Liver (tissue), 8 donors: ENCODE measurements at regions not wholly inside any gene's neighbourhood (a gene's known extent, or its start where the extent isn't known, plus 50 kb on each side); places are given as distances from the start of the nearest gene placed in this dataset.

ENCODE experiments used
- DNase-seq: peaks from one replicate; pipeline ENCODE4 v3.0.0-alpha.2; 2017; ENCODE audit warnings: low spot score
- H3K27ac ChIP-seq, 2 donors: one replicate each; pipeline ENCODE4 v1.7.0; 2013; ENCODE audit warnings: inconsistent platforms in 2 of 2, low read length in 2 of 2, control low read depth in 1 of 2, low read depth in 1 of 2, mild to moderate bottlenecking in 1 of 2
- H3K27me3 ChIP-seq, 4 donors: one replicate each; pipeline versions ENCODE4 v1.6.1 to v1.7.0; 2013; ENCODE audit warnings: low read length in 3 of 4, inconsistent platforms in 1 of 4, mild to moderate bottlenecking in 1 of 4, moderate library complexity in 1 of 4; ENCODE audit not compliant: control insufficient read depth in 4 of 4, insufficient read depth in 4 of 4
- H3K36me3 ChIP-seq, 4 donors: one replicate each; pipeline versions ENCODE4 v1.6.1 to v1.7.0; 2013; ENCODE audit warnings: low read length in 3 of 4, mild to moderate bottlenecking in 3 of 4, low read depth in 1 of 4, moderate library complexity in 1 of 4; ENCODE audit not compliant: control insufficient read depth in 4 of 4, insufficient read depth in 3 of 4
- H3K4me1 ChIP-seq, 4 donors: one replicate each; pipeline versions ENCODE4 v1.6.1 to v1.7.0; 2013; ENCODE audit warnings: low read length in 3 of 4, mild to moderate bottlenecking in 3 of 4, moderate library complexity in 1 of 4; ENCODE audit not compliant: control insufficient read depth in 4 of 4, insufficient read depth in 4 of 4
- H3K4me3 ChIP-seq, 3 donors: one replicate each; pipeline versions ENCODE4 v1.6.1 to v1.7.0; 2013; ENCODE audit warnings: low read length in 3 of 3, control low read depth in 1 of 3, low read depth in 1 of 3, mild to moderate bottlenecking in 1 of 3
- H3K9ac ChIP-seq, 2 donors: one replicate each; pipeline ENCODE4 v1.7.0; 2013; ENCODE audit warnings: low read length in 2 of 2, mild to moderate bottlenecking in 2 of 2, moderate library complexity in 2 of 2, control low read depth in 1 of 2, low read depth in 1 of 2
- H3K9me3 ChIP-seq, 4 donors: one replicate each; pipeline versions ENCODE4 v1.6.1 to v1.7.0; 2013; ENCODE audit warnings: low read length in 3 of 4; ENCODE audit not compliant: control insufficient read depth in 4 of 4
- ATF3 ChIP-seq: IDR thresholded peaks from 2 replicates; pipeline ENCODE4 v1.6.1; 2016; ENCODE audit warnings: antibody characterized with exemption
- CTCF ChIP-seq: fragments of 150-350 bp; IDR thresholded peaks from 2 replicates; pipeline ENCODE4 v1.5.1; 2017; ENCODE audit warnings: improper control_type of control experiment, low read depth, low read length; ENCODE audit not compliant: missing input control
- EGR1 ChIP-seq, 2 donors: IDR thresholded peaks; 2 replicates each; pipeline ENCODE4 v1.6.1; 2016 to 2018; ENCODE audit warnings: antibody characterized with exemption in 2 of 2, low read depth in 2 of 2
- FOXA1 ChIP-seq: IDR thresholded peaks from 2 replicates; pipeline ENCODE4 v1.6.1; 2016; ENCODE audit warnings: antibody characterized with exemption
- FOXA2 ChIP-seq: IDR thresholded peaks from 2 replicates; pipeline ENCODE4 v1.6.1; 2016; ENCODE audit warnings: antibody characterized with exemption
- GABPA ChIP-seq, 2 donors: IDR thresholded peaks in 1 of 2; conservative IDR thresholded peaks in 1 of 2; 2 replicates each; pipeline ENCODE4 v1.6.1; 2016; ENCODE audit warnings: antibody characterized with exemption in 2 of 2, mild to moderate bottlenecking in 1 of 2, moderate library complexity in 1 of 2
- HNF4A ChIP-seq, 2 donors: conservative IDR thresholded peaks; 2 replicates each; pipeline ENCODE4 v1.6.1; 2016; ENCODE audit warnings: antibody characterized with exemption in 2 of 2, mild to moderate bottlenecking in 2 of 2
- HNF4G ChIP-seq: IDR thresholded peaks from 2 replicates; pipeline ENCODE4 v1.6.1; 2016; ENCODE audit warnings: antibody characterized with exemption
- MAX ChIP-seq: IDR thresholded peaks from 2 replicates; pipeline ENCODE4 v1.6.1; 2016; ENCODE audit warnings: antibody characterized with exemption
- RAD21 ChIP-seq, 2 donors: IDR thresholded peaks; 2 replicates each; pipeline ENCODE4 v1.6.1; 2016; ENCODE audit warnings: antibody characterized with exemption in 2 of 2, mild to moderate bottlenecking in 2 of 2
- REST ChIP-seq: IDR thresholded peaks from 2 replicates; pipeline ENCODE4 v1.6.1; 2016; ENCODE audit warnings: antibody characterized with exemption, mild to moderate bottlenecking
- RXRA ChIP-seq, 2 donors: IDR thresholded peaks; 2 replicates each; pipeline ENCODE4 v1.6.1; 2017 to 2018; ENCODE audit warnings: antibody characterized with exemption in 2 of 2, mild to moderate bottlenecking in 1 of 2
- SP1 ChIP-seq: IDR thresholded peaks from 2 replicates; pipeline ENCODE4 v1.6.1; 2018; ENCODE audit warnings: antibody characterized with exemption, mild to moderate bottlenecking
- TAF1 ChIP-seq: conservative IDR thresholded peaks from 2 replicates; pipeline ENCODE4 v1.6.1; 2016; ENCODE audit warnings: antibody characterized with exemption, mild to moderate bottlenecking
- YY1 ChIP-seq: IDR thresholded peaks from 2 replicates; pipeline ENCODE4 v1.6.1; 2016; ENCODE audit warnings: antibody characterized with exemption, mild to moderate bottlenecking
- ZBTB33 ChIP-seq: IDR thresholded peaks from 2 replicates; pipeline ENCODE4 v1.6.1; 2016; ENCODE audit warnings: antibody characterized with exemption
- WGBS: extraction: QIAGEN DNeasy Blood & Tissue Kit; methylation state at CpG from one replicate; pipeline ENCODE4 v1.1.7; 2013; 5-methylcytosine and 5-hydroxymethylcytosine counted together
- donor health status: healthy.
- donor health status: healthy.
- donor health status: healthy.
- donor health status: healthy.
- donor health status: healthy.

GRCh38 chr7:115379321-115379720 is 457.4 kb downstream of the MDFIC start:
- no peak overlapping the region for H3K4me3 ChIP-seq
- no peak overlapping the region for H3K9ac ChIP-seq
- H3K4me1 ChIP-seq = no peaks in the 10 kb centered on the region
- DNase-seq = no peak
- H3K9me3 ChIP-seq = no peaks in the 10 kb centered on the region
- H3K36me3 ChIP-seq = no peaks in the 10 kb centered on the region
- TF ChIP-seq RAD21 (IDR thresholded peaks at IDR 0.05) (no peak), FOXA2 (no peak), TAF1 (no peak), EGR1 (IDR thresholded peaks at IDR 0.05; ENCODE audit: low read depth in 2 of 2) (no peak), ATF3 (no peak), GABPA (IDR thresholded peaks at IDR 0.05 in 1 of 2, conservative IDR thresholded peaks at IDR 0.05 in 1 of 2) (no peak), MAX (no peak), SP1 (no peak), YY1 (no peak), ZBTB33 (no peak), CTCF (no peak), REST (no peak), RXRA (IDR thresholded peaks at IDR 0.05) (no peak), FOXA1 (no peak), HNF4G (no peak)
- H3K27me3 ChIP-seq = peaks cover 0 to 5% (median 0%) of the 10 kb centered on the region in 4 donors
- whole genome bisulfite sequencing = 96% methylated on average over 1 of the region's 1 CpG
- no peak overlapping the region for H3K27ac ChIP-seq

GRCh38 chr7:115368998-115369397 is 447.1 kb downstream of the MDFIC start:
- Histone ChIP-seq H3K4me3 (no peak overlapping the region), H3K9me3 (no peaks in the 10 kb centered on the region), H3K27ac (no peak overlapping the region), H3K9ac (no peak overlapping the region), H3K27me3 (peaks cover 0 to 2% (median 0%) of the 10 kb centered on the region in 4 donors), H3K4me1 (no peaks in the 10 kb centered on the region), H3K36me3 (no peaks in the 10 kb centered on the region)
- no peak for DNase-seq
- no peak for TF ChIP-seq GABPA (IDR thresholded peaks at IDR 0.05 in 1 of 2, conservative IDR thresholded peaks at IDR 0.05 in 1 of 2)
- TF ChIP-seq ATF3 = no peak
- TF ChIP-seq TAF1 = no peak
- no peak for TF ChIP-seq FOXA1
- no peak for TF ChIP-seq YY1
- TF ChIP-seq CTCF = no peak
- TF ChIP-seq MAX = no peak
- no peak for TF ChIP-seq HNF4A (conservative IDR thresholded peaks at IDR 0.05)
- TF ChIP-seq HNF4G = no peak
- TF ChIP-seq ZBTB33 = no peak
- no peak for TF ChIP-seq FOXA2
